Activated CD4-positive, alpha-beta T cell treated with anti-CD3 and anti-CD28 coated beads for 36 hours (primary cell): ENCODE measurements at regions not wholly inside any gene's neighbourhood (a gene's known extent, or its start where the extent isn't known, plus 50 kb on each side); places are given as distances from the start of the nearest gene placed in this dataset.

Experiments used
- ATAC-seq: fragments of 200-7000 bp; cut with Tn5 transposase; one replicate; pipeline ENCODE4 v1.10.0; 2021; ENCODE audit warnings: mild to moderate bottlenecking, moderate library complexity
- CTCF ChIA-PET: fragments of 350-600 bp; sonication (Branson Sonifier 250); formaldehyde crosslinking; loops from one replicate; lab custom pipeline; 2021; ENCODE audit warnings: antibody characterized with exemption; lab: Charles Lee
- POLR2A ChIA-PET: fragments of 350-600 bp; sonication (Branson Sonifier 250); formaldehyde crosslinking; loops from one replicate; lab custom pipeline; 2021; ENCODE audit warnings: antibody characterized with exemption, inconsistent platforms; lab: Charles Lee
- DNase-seq: peaks from one replicate; pipeline ENCODE4 v3.0.0-alpha.2; 2020
- H3K27ac Mint-ChIP-seq: one replicate; pipeline ENCODE4 v1.8.0; 2021; ENCODE audit warnings: mixed read lengths
- H3K27me3 Mint-ChIP-seq: one replicate; pipeline ENCODE4 v1.8.0; 2021; ENCODE audit warnings: mixed read lengths
- H3K36me3 Mint-ChIP-seq: one replicate; pipeline ENCODE4 v1.8.0; 2021; ENCODE audit warnings: low read depth, mixed read lengths
- H3K4me1 Mint-ChIP-seq: one replicate; pipeline ENCODE4 v1.8.0; 2021; ENCODE audit warnings: mixed read lengths
- H3K4me3 Mint-ChIP-seq: one replicate; pipeline ENCODE4 v1.8.0; 2021; ENCODE audit warnings: mild to moderate bottlenecking, moderate library complexity, mixed read lengths
- H3K9me3 Mint-ChIP-seq: one replicate; pipeline ENCODE4 v1.8.0; 2021; ENCODE audit warnings: low read depth, mixed read lengths
- intact Hi-C, 2 experiments: fragments of 100-400 bp; cut with DNase I in 1 of 2; cut with micrococcal nuclease in 1 of 2; formaldehyde crosslinking; loops; one replicate each; pipeline versions ENCODE4 v1.14.2 to v1.15.1; 2022 to 2024; cut with DNase I, micrococcal nuclease

DNA sequence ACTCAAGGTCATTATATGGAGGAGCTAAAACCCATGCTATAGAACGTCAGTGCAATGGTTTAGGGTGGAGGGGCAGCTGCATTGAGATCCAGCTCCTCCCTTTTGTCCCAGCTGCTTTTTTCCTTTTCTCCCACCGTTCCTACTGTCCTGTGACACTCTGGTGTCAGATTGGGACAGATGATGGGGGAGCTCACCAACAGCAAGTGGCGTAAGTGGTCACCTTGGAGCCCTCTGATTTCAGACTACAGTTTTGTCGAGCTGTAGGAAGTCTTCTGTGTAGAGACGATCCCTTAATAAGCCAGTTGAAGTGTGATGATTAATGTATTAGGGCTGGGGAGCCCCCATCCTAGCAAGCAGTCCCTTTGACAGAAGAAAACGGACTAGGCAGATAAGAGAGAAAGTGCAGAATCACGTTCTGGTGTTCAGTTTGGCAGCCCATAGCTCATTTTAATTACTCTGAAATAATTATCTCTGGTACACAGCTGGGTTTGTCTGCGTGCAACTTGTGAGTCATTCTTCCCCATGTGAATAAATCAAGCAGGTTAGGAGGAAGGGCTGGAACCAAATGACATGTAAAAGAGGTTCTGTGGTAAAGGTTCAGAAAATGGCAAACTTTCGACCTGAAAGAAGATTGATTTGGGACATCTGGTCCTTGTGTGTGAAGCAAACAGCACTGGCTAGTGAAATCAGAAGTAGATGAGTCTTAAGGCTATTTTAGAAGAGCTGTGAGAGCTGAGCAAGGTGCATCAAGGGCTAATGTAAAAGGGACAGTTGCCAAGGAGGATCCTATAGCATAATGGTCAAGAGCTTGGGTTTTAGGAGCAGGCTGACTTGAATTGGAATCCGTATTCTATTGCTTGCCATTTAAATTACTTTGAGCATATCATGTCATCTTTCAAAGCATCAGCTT lies 241.4 kb downstream of the EDEM1 start:
- ChIA-PET CTCF (interaction anchor here (0.5 to 1.5 kb wide), 9 partner anchors 19 to 202 kb away, joined by 3 to 6 read pairs (median 4); no protein-coding TSS in a partner anchor), POLR2A (no interaction called here)
- peaks cover 6% of the 10 kb centered on the region for H3K4me1 Mint-ChIP-seq
- no peaks in the 10 kb centered on the region for H3K36me3 Mint-ChIP-seq
- peak; percentile 77 for ATAC-seq
- H3K27me3 Mint-ChIP-seq, result no peaks in the 10 kb centered on the region
- intact Hi-C loops, result loop anchor here (5.0 to 10.0 kb wide), 4 partner anchors 122 to 306 kb away; no protein-coding TSS in a partner anchor
- no peak overlapping the region for H3K4me3 Mint-ChIP-seq
- no peak overlapping the region for H3K27ac Mint-ChIP-seq
- DNase-seq, result peak; percentile 10
- no peaks in the 10 kb centered on the region for H3K9me3 Mint-ChIP-seq

DNA sequence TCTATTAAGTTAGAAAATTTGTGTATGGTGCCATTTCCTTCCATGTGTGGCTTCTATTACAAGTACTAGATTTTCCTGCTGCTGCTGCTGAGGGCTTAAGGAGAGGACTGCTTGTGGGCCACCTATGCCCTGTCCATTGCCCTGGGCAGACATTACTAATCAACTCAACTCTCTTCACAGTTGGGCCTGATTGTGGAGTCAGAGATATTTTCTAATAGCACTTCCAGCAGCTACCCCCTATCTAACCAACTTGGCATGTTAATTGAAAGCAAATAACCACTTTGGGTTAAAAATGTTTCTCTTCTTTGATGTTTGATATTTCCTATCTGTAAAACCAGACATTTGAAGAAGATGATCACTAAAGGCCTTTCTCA lies 242.0 kb downstream of the EDEM1 start:
- Mint-ChIP-seq H3K4me1 (peaks cover 6% of the 10 kb centered on the region), H3K36me3 (no peaks in the 10 kb centered on the region), H3K27ac (no peak overlapping the region), H3K4me3 (no peak overlapping the region), H3K9me3 (no peaks in the 10 kb centered on the region), H3K27me3 (no peaks in the 10 kb centered on the region)
- ChIA-PET CTCF (interaction anchor here (0.5 to 1.3 kb wide), 5 partner anchors 65 to 203 kb away, joined by 3 to 6 read pairs (median 4); no protein-coding TSS in a partner anchor), POLR2A (no interaction called here)
- ATAC-seq (no peak), DNase-seq (no peak)
- intact Hi-C loops, result loop anchor here (5.0 to 10.0 kb wide), 4 partner anchors 122 to 305 kb away; no protein-coding TSS in a partner anchor

DNA sequence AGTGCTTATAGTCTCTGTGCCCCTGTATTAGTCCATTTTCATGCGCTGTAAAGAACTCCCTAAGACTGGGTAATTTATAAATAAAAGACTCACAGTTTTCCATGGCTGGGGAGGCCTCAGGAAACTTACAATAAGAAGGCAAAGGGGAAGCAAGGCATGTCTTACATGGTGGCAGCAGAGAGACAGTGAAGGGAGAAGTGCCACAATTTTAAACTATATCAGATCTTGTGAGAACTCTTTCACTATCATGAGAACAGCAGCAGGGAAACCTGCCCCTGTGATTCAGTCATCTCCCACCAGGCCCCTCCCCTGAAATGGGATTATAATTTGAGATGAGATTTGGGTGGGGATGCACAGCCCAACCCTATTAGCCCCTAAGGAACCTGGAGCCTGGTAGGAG lies 243.2 kb downstream of the EDEM1 start:
- H3K36me3 Mint-ChIP-seq, result no peaks in the 10 kb centered on the region
- intact Hi-C loops, result no loop called here
- DNase-seq (no peak), ATAC-seq (no peak)
- peaks cover 6% of the 10 kb centered on the region for H3K4me1 Mint-ChIP-seq
- H3K4me3 Mint-ChIP-seq, result no peak overlapping the region
- no peak overlapping the region for H3K27ac Mint-ChIP-seq
- no peaks in the 10 kb centered on the region for H3K9me3 Mint-ChIP-seq
- POLR2A ChIA-PET, result no interaction called here
- H3K27me3 Mint-ChIP-seq, result no peaks in the 10 kb centered on the region
- CTCF ChIA-PET, result no interaction called here

DNA sequence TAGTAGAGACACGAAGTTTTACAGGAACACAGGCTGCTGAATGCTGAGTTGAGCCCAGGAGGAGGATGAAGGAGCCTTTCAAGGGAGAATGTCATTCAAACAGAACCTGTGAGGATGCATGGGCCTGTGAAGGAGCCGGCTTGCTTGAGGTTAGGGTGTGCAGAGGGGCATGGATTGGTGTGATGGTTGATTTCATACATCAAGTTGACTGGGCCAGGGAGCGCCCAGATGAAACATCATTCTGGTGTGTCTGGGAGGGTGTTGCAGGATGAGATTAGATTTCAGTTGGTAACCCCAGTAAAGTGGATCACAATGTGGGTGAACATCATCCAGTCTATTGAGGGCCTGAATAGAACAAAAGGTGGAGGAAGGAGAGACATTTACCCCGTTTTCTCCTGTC lies 243.6 kb downstream of the EDEM1 start:
- ChIA-PET POLR2A (no interaction called here), CTCF (no interaction called here)
- Mint-ChIP-seq H3K27me3 (no peaks in the 10 kb centered on the region), H3K9me3 (no peaks in the 10 kb centered on the region), H3K36me3 (no peaks in the 10 kb centered on the region), H3K4me3 (no peak overlapping the region), H3K4me1 (peaks cover 6% of the 10 kb centered on the region), H3K27ac (no peak overlapping the region)
- ATAC-seq, result no peak
- DNase-seq, result no peak
- intact Hi-C loops, result no loop called here

DNA sequence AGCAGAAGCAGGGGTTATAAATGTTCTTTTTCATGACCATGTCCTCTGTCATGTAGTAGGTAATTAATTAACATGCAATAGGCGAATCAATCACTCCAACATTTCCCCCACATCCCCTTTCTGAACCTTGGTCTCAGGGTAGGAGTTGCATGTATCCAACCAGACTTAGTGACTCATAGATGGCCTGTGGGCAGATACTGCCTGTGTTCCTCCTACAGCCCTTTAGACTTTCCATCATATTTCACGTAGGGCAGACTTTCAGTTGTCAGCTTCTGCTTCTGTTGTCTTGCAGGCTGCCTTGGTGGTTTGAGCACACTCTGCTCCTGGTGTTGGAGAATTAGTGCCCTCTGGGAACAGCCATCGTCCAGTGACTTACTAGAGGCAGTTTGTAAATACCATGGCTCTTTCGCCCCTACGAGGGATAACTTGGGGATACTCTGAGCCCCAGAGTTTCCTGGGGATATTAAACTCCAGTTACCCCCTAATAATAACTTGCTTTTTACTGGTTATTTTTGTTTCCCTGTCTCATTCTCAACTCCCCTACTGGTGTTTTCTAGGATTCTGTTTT lies 244.4 kb downstream of the EDEM1 start:
- ATAC-seq, result no peak
- CTCF ChIA-PET, result no interaction called here
- peaks cover 6% of the 10 kb centered on the region for H3K4me1 Mint-ChIP-seq

DNA sequence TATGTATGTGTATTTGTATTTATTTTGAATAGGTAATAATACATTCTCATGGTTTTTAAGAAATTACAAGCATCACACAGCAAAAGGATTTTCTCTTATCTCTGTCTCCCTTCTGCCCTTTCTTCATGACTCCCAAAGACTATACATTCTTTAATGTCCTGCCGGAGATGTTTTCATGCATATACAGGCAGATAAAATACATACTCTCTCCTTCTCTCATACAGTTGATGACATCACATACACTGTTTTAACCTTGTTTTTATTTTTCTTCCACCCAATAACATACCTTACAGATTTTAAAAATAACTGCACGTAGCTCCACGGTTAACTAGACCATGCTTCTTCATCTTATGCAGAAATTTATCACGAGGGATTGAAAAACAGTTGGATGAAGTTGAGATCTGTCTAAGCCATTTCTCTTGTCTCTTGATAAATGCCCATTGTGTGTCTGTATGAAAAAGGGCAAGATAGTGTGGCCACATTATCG lies 249.8 kb downstream of the EDEM1 start:
- no peaks in the 10 kb centered on the region for H3K36me3 Mint-ChIP-seq
- no peak overlapping the region for H3K27ac Mint-ChIP-seq
- H3K9me3 Mint-ChIP-seq, result no peaks in the 10 kb centered on the region
- H3K4me3 Mint-ChIP-seq, result no peak overlapping the region
- no peak for ATAC-seq
- POLR2A ChIA-PET, result no interaction called here
- no peaks in the 10 kb centered on the region for H3K4me1 Mint-ChIP-seq
- CTCF ChIA-PET, result no interaction called here
- DNase-seq, result no peak
- peaks cover 8% of the 10 kb centered on the region for H3K27me3 Mint-ChIP-seq
- intact Hi-C loops, result no loop called here

More for the DNA sequence above, 244.4 kb downstream of the EDEM1 start:
- DNase-seq, result no peak
- Mint-ChIP-seq H3K27me3 (no peaks in the 10 kb centered on the region), H3K36me3 (no peaks in the 10 kb centered on the region), H3K4me3 (no peak overlapping the region), H3K9me3 (no peaks in the 10 kb centered on the region), H3K27ac (no peak overlapping the region)
- POLR2A ChIA-PET, result no interaction called here
- intact Hi-C loops, result no loop called here

DNA sequence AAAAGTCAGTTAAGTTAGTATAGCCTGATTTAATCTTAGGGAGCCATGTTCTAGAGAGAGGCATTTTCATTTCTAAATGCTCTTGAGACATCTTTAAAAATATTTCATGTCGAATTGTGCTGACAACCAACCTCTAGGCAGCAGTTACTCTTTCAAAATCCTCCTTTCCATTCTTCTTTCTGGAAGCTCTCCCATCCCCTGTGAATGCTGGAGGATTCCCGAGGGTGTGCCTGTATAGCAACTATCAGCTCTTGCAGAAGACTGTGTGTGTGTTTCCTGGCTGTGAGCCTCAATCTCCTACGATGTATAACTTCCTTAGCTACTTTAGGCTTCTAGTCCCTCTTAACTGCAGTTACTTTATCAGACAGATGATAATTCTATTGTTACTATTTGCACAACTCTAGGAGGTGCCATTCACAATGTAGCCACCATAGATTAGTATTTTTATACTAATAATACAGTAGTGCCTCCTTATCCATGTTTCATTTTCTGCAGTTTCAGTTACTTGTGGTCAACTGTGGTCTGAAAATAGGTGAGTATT lies 250.3 kb downstream of the EDEM1 start:
- no peak for ATAC-seq
- H3K27me3 Mint-ChIP-seq, result peaks cover 8% of the 10 kb centered on the region
- no peaks in the 10 kb centered on the region for H3K4me1 Mint-ChIP-seq
- no peaks in the 10 kb centered on the region for H3K36me3 Mint-ChIP-seq
- ChIA-PET CTCF (no interaction called here), POLR2A (no interaction called here)
- no peak for DNase-seq
- no peak overlapping the region for H3K4me3 Mint-ChIP-seq
- no peak overlapping the region for H3K27ac Mint-ChIP-seq
- intact Hi-C loops, result no loop called here
- no peaks in the 10 kb centered on the region for H3K9me3 Mint-ChIP-seq

DNA sequence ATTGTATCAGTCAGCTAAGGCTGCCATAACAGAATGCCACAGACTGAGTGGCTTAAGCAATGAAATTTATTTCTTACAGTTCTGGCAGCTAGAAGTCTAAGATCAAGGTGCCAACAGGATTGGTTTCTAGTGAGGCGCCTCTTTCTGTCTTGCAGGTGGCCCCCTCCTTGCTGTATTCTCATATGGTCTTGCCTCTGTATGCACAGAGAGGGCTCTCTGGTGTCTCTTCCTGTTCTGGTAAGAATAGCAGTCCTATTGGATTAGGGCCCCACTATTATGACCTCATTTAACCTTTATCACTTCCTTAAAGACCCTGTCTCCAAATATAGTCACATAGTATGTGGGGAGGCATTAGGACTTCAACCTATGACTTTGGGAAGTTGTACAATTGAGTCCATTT lies 253.9 kb downstream of the EDEM1 start:
- intact Hi-C loops, result no loop called here
- CTCF ChIA-PET, result no interaction called here

DNA sequence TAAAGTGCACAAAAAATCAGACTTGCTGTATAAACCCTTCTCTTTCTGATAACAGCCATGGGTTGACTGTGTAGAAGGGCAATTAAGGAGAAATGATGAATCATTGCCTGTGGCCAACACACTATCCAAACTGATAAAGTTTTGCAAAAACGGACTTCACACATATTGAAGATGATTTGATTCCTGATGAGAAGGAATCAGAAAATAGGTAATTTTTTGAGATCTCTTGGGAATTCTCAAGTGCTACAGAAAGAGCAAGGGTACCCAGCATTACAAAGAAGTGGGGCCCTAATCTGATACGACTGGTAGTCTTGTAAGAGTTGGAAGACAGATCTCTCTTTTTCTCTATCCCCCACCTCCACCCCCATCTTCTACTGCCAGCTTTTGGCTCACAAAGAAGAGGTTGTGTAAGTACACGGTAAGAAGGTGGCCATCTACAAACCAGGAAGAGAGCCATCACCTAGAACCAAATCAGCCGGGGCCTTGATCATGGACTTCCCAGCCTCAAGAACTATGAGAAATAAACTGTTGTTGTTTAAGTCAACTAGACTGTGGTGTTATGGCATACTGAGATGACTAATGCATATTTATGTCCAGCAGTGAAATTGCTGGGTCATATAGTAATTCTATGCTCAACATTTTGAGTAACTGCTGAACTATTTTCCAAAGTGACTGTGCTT lies 254.7 kb downstream of the EDEM1 start:
- ATAC-seq, result no peak
- Mint-ChIP-seq H3K36me3 (no peaks in the 10 kb centered on the region), H3K9me3 (no peaks in the 10 kb centered on the region), H3K27me3 (peaks cover 10% of the 10 kb centered on the region), H3K4me1 (no peaks in the 10 kb centered on the region), H3K4me3 (no peak overlapping the region), H3K27ac (no peak overlapping the region)
- ChIA-PET CTCF (no interaction called here), POLR2A (no interaction called here)
- intact Hi-C loops, result no loop called here
- DNase-seq, result no peak

More for the DNA sequence above, 253.9 kb downstream of the EDEM1 start:
- Mint-ChIP-seq H3K4me3 (no peak overlapping the region), H3K27ac (no peak overlapping the region), H3K27me3 (peaks cover 10% of the 10 kb centered on the region), H3K36me3 (no peaks in the 10 kb centered on the region), H3K4me1 (no peaks in the 10 kb centered on the region), H3K9me3 (no peaks in the 10 kb centered on the region)
- DNase-seq (no peak), ATAC-seq (no peak)
- POLR2A ChIA-PET, result no interaction called here

DNA sequence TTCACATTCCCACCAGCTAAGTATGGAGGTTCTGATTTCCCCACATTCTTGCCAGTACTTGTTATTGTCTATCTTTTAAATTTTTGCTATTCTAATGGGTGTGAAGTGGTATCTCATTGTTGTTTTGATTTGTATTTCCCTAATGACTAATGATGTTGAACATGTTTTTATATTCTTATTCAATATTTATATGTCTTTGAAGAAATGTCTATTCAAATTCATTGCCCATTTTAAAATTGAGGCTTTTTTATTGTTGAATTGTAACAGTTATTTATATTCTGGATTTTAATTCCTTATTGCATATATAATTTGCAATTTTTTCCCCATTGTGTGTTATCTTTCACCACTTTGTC lies 255.3 kb downstream of the EDEM1 start:
- Mint-ChIP-seq H3K27ac (no peak overlapping the region), H3K9me3 (no peaks in the 10 kb centered on the region), H3K4me1 (no peaks in the 10 kb centered on the region), H3K36me3 (no peaks in the 10 kb centered on the region), H3K4me3 (no peak overlapping the region), H3K27me3 (peaks cover 7% of the 10 kb centered on the region)
- intact Hi-C loops, result no loop called here
- DNase-seq (no peak), ATAC-seq (no peak)
- ChIA-PET CTCF (no interaction called here), POLR2A (no interaction called here)

DNA sequence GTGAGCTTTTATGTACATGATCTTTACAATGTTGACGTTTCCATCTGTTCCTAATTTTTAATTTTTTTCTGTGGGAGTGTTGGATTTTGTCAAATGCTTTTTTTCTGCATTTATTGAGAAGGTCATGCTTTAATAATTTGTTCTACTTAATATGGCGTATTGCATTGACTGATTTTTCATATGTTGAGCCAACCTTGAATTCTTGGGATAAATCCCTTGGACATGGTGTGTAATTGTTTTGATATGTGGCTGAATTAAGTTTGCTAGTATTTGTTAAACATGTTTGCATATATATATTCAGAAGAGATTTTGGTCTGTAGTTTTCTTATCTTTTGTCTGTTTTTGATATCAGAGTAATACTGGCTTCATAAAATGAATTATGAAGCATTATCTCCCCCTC lies 256.7 kb downstream of the EDEM1 start:
- intact Hi-C loops, result no loop called here
- no peak overlapping the region for H3K4me3 Mint-ChIP-seq
- peaks cover 4% of the 10 kb centered on the region for H3K27me3 Mint-ChIP-seq
- no peaks in the 10 kb centered on the region for H3K9me3 Mint-ChIP-seq
- ChIA-PET POLR2A (no interaction called here), CTCF (interaction anchor here (0.7 kb wide), 1 partner anchor 1342 kb away, joined by 3 read pairs; no protein-coding TSS in a partner anchor)
- ATAC-seq (no peak), DNase-seq (no peak)
- H3K36me3 Mint-ChIP-seq, result no peaks in the 10 kb centered on the region
- H3K4me1 Mint-ChIP-seq, result no peaks in the 10 kb centered on the region
- no peak overlapping the region for H3K27ac Mint-ChIP-seq
